HEK293T (cell line): ENCODE measurements at regions not wholly inside any gene's neighbourhood (a gene's known extent, or its start where the extent isn't known, plus 50 kb on each side); places are given as distances from the start of the nearest gene placed in this dataset.

Source experiments
- FOXA1 ChIP-seq: fragments of 450-650 bp; IDR thresholded peaks from 2 replicates; pipeline ENCODE4 v1.6.1; 2016; ENCODE audit warnings: mild to moderate bottlenecking
- FOXK2 ChIP-seq: fragments of 450-650 bp; IDR thresholded peaks from 2 replicates; pipeline ENCODE4 v1.6.1; 2016; ENCODE audit warnings: mild to moderate bottlenecking
- SP1 ChIP-seq: fragments of 450-650 bp; IDR thresholded peaks from 2 replicates; pipeline ENCODE4 v1.6.1; 2017

- TF ChIP-seq FOXA1 (no peak), FOXK2 (no peak), SP1 (no peak)
Measured at GRCh38 chr5:86228147-86228546, 389.6 kb upstream of the COX7C start.
